ENCODE measurements at regions not wholly inside any gene's neighbourhood (a gene's known extent, or its start where the extent isn't known, plus 50 kb on each side); places are given as distances from the start of the nearest gene placed in this dataset.
A peak's percentile ranks its signal among the peaks of the same experiment; 100 is the strongest.

DNA sequence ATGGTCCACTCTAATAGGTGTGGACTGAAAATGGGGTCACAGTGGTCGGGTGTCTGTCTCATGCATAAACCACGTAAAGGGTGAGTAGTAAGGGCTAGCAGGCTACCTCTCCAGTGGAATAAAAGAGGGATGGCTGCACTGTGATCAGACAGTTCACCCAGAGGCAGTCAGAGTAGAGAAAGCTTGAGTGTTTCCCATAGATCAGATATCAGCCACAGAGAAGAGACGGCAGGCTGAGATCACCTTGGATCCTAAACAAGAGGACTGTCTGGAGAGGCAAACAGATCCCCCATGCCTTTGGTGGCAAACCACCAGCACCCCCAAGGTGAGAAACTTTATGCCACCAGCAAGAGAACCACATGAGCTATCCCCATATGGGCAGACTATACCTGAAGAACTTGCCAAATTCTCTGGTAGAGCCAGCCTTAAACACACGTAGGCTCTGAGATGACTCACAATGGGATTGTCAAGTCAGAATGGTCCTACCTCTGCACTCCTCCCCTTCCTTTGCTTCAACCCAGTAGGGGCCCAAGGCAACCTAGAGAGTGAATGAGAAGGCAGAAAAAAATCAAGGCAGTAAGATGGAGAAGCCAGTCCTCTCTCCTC, 205.2 kb upstream of the MAP3K1 start:
- peaks cover 27 to 35% (median 31%) of the 10 kb centered on the region in 10 experiments for H3K4me1 ChIP-seq
- no peaks in the 10 kb centered on the region for H4K20me1 ChIP-seq
- H3K27me3 ChIP-seq: no peaks in the 10 kb centered on the region

DNA sequence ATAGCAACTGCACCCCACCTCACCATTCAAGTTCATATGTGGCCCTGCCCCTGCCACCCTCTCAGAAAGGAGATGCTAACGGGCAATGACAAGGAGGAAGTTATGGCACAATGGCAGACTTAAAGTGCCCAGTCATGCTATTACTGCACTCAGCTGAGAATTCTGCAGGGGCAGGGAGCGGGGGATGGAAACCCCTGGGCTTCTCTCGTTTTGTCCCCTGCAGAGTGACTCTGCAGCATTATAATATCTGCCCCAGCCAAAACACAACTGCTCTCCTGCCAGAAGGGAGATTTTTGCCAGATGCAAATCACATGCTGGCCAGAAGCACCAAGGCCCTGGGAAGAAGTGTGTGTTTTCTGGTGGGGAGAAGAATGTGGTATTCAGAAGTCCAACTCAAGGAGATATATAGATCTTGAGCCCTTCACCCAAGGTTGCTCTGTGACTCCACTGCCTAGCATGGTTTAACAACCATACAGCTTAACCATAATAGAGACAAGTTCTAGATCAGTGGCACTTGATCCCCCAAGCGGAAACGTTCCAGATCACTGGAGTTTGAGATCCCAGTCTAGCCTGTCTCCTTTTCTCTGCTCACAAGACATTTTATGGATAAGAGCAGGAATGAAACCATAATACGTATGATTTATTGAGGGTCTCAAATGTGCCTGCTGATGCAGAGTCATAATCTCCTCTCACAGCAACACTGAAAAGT, 207.0 kb upstream of the MAP3K1 start:
- peak in 3 of 11 experiments; percentile 10 to 65 (median 33); a peak in 2 of 22 replicates for TF ChIP-seq Cebpa-rat (IDR thresholded peaks at IDR 0.05)
- Histone ChIP-seq H3K4me2 (peak overlapping the region; percentile 42 to 81 (median 63)), H3K27me3 (no peaks in the 10 kb centered on the region), H4K20me1 (no peaks in the 10 kb centered on the region), H3K4me1 (peaks cover 26 to 31% (median 29%) of the 10 kb centered on the region in 10 experiments), H3K36me3 (no peaks in the 10 kb centered on the region), H3K4me3 (no peak overlapping the region), H3K27ac (peak overlapping the region; percentile 12 to 85 (median 65); a peak in 19 of 22 replicates), H3K9me3 (replicated peaks in 1 of 11) (peaks cover 22 to 33% (median 25%) of the 10 kb centered on the region in 11 experiments), H3K9ac (peak overlapping the region in 7 of 11 experiments; percentile 17 to 59 (median 42); a peak in 11 of 22 replicates)

More for the DNA sequence above, 205.2 kb upstream of the MAP3K1 start:
- Histone ChIP-seq H3K9ac (no peak overlapping the region), H3K4me2 (no peak overlapping the region), H3K4me3 (no peak overlapping the region), H3K27ac (peak overlapping the region in 1 of 11 experiments; percentile 1; a peak in 1 of 22 replicates), H3K9me3 (replicated peaks in 1 of 11) (peaks cover 22 to 40% (median 27%) of the 10 kb centered on the region in 11 experiments), H3K36me3 (no peaks in the 10 kb centered on the region)
- no peak for TF ChIP-seq Cebpa-rat (IDR thresholded peaks at IDR 0.05)

DNA sequence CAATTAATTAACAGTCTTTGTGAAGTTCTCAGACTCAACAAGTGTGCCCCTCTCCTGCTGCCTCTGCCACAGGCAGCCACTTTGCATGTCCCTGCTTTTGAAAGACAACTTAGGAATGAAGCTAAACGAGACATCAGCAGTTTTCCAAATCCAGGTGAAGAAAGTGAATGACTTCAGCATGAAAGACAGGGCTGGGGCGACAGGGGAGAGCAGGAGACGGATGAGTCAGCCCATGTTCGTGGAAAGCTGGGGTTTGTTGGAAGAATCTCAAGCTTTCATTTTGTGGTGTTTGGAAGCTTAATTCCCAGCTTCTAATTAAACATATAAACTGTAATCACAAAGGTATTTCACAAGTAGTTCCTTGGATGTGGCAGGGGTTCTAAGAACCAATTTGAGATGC, 207.8 kb upstream of the MAP3K1 start:
- Histone ChIP-seq H3K4me1 (peaks cover 19 to 29% (median 23%) of the 10 kb centered on the region in 10 experiments), H4K20me1 (no peaks in the 10 kb centered on the region), H3K9me3 (replicated peaks in 1 of 11) (peaks cover 22 to 35% (median 27%) of the 10 kb centered on the region in 11 experiments), H3K27ac (peak overlapping the region in 10 of 11 experiments; percentile 21 to 85 (median 68); a peak in 18 of 22 replicates), H3K27me3 (no peaks in the 10 kb centered on the region), H3K9ac (peak overlapping the region in 6 of 11 experiments; percentile 4 to 59 (median 22); a peak in 7 of 22 replicates), H3K36me3 (no peaks in the 10 kb centered on the region), H3K4me2 (peak overlapping the region; percentile 42 to 81 (median 63); a peak in 20 of 22 replicates), H3K4me3 (no peak overlapping the region)
- TF ChIP-seq Cebpa-rat (IDR thresholded peaks at IDR 0.05): no peak

DNA sequence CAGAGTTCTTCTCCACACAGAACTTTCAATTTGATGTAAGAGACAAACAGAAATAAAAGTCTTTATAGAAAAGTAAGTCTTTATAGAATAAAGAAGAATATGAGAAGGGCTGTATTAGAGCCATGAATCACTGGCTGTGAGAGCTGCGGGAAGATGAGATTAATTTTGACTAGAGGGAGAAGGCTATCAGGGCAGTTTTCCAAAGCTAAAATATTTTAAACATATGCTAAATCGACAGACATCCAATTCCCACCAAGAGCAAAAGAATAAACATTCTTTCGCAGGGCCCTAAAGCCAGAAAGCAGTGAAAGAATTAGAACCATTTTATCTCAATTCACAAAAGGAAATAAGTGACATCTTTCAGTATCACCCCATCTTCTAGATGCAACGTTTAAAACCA, 208.3 kb upstream of the MAP3K1 start:
- Histone ChIP-seq H3K4me3 (no peak overlapping the region), H3K4me2 (peak overlapping the region in 3 of 11 experiments; percentile 61 to 81 (median 77); a peak in 5 of 22 replicates), H3K27ac (peak overlapping the region in 9 of 11 experiments; percentile 21 to 85 (median 72); a peak in 13 of 22 replicates), H3K9ac (no peak overlapping the region), H3K27me3 (no peaks in the 10 kb centered on the region), H4K20me1 (no peaks in the 10 kb centered on the region), H3K9me3 (replicated peaks in 1 of 11) (peaks cover 22 to 35% (median 25%) of the 10 kb centered on the region in 11 experiments), H3K36me3 (no peaks in the 10 kb centered on the region), H3K4me1 (peaks cover 16 to 31% (median 20%) of the 10 kb centered on the region in 10 experiments)
- no peak for TF ChIP-seq Cebpa-rat (IDR thresholded peaks at IDR 0.05)

DNA sequence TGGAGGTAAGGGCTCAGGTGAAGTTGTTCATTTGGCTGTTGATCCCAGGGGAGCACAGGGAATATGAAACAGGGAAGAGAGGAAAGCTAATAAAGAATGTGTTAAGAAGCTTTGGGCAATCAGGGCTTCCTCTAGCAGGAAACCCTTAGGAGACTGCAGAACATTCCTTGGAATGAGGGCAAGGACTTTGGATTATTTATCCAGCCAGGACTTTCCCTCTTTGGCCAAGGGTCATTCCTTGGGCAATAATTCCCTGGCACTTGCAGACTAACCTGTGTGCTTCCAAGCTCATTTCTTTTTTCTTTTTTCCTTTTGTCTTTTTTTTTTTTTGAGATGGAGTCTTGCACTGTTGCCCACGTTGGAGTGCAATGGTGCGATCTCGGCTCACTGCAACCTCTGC, 209.2 kb upstream of the MAP3K1 start:
- Histone ChIP-seq H3K9ac (no peak overlapping the region), H3K27me3 (no peaks in the 10 kb centered on the region), H4K20me1 (no peaks in the 10 kb centered on the region), H3K4me1 (peaks cover 16 to 40% (median 21%) of the 10 kb centered on the region in 10 experiments), H3K36me3 (no peaks in the 10 kb centered on the region), H3K4me3 (no peak overlapping the region), H3K4me2 (no peak overlapping the region), H3K9me3 (replicated peaks in 1 of 11) (peaks cover 14 to 26% (median 16%) of the 10 kb centered on the region in 11 experiments), H3K27ac (no peak overlapping the region)
- TF ChIP-seq Cebpa-rat (IDR thresholded peaks at IDR 0.05): no peak

DNA sequence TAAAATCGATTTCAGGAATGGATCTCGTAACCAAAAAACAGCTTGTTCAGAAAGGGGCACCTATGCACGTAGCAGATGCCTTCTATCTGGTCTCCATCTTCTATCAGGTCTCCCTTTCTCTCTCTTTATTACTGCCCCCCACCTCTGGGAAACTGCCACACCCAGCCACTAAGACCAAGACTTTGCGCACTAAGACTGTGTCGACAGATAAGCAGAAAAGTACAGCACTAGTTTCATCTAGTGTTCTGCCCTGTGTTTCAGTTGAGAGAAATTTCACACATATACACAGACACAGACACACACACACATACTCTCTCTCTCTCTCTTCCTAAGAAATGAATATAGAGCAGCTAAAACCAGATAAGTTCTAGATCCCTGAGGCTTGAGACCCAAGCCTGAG, 210.1 kb upstream of the MAP3K1 start:
- Histone ChIP-seq H3K4me1 (peaks cover 16 to 42% (median 21%) of the 10 kb centered on the region in 10 experiments), H3K27ac (peak overlapping the region in 1 of 11 experiments; percentile 29; a peak in 2 of 22 replicates), H3K36me3 (no peaks in the 10 kb centered on the region), H4K20me1 (no peaks in the 10 kb centered on the region), H3K27me3 (no peaks in the 10 kb centered on the region), H3K9ac (no peak overlapping the region), H3K9me3 (replicated peaks in 1 of 11) (peaks cover 4 to 16% (median 6%) of the 10 kb centered on the region in 11 experiments), H3K4me2 (no peak overlapping the region), H3K4me3 (no peak overlapping the region)
- TF ChIP-seq Cebpa-rat (IDR thresholded peaks at IDR 0.05): no peak

DNA sequence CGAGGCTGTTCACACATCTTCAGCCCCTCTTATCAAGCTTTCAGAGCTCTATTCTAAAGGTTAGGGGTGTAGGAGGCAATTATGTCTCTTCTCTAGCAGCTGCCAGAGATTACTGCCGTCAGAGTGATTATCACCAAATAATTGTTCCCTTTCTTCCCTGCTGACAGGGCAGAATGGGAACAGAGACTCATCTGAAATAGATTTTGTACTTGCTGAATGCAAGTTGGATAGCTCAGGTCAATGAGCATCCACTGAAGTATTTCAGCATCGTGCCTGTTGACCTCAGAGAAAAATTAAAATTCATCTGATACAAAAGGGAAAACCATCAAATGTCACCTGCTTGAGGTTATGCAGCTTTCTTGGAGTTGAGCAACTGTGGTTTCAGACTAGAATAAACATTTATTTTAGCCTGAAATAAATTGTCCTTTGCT, 213.7 kb upstream of the MAP3K1 start:
- Histone ChIP-seq H3K4me3 (no peak overlapping the region), H3K36me3 (no peaks in the 10 kb centered on the region), H3K27ac (no peak overlapping the region), H3K9ac (no peak overlapping the region), H3K4me2 (peak overlapping the region in 6 of 11 experiments; percentile 2 to 51 (median 22); a peak in 5 of 22 replicates), H3K4me1 (peaks cover 0 to 23% (median 9%) of the 10 kb centered on the region in 10 experiments; a peak in 11 of 20 replicates), H3K27me3 (no peaks in the 10 kb centered on the region), H3K9me3 (replicated peaks in 1 of 11) (peaks cover 0 to 24% (median 13%) of the 10 kb centered on the region in 11 experiments; a peak in 14 of 22 replicates), H4K20me1 (no peaks in the 10 kb centered on the region)
- TF ChIP-seq Cebpa-rat (IDR thresholded peaks at IDR 0.05): no peak

DNA sequence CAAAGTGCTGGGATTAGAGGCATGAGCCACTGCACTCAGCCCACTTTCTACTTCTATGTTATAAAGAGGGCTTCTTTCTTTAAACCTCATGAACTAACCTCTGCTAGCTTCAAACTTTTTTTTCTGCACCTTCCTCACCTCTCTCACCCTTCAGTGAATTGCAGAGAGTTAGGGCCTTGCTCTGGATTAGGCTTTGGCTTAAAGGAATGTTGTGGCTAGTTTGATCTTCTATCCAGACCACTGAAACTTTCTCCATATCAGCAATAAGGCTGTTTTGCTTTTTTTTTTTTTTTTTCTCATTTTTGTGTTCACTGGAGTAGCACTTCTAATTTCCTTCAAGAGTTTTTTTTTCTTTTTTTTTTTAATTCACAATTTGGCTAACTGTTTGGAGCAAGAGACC, 216.4 kb upstream of the MAP3K1 start:
- no peak for TF ChIP-seq Cebpa-rat (IDR thresholded peaks at IDR 0.05)
- Histone ChIP-seq H3K9ac (no peak overlapping the region), H3K27ac (no peak overlapping the region), H4K20me1 (no peaks in the 10 kb centered on the region), H3K4me2 (peak overlapping the region in 3 of 11 experiments; percentile 7 to 30 (median 25); a peak in 2 of 22 replicates), H3K4me3 (no peak overlapping the region), H3K27me3 (no peaks in the 10 kb centered on the region), H3K9me3 (replicated peaks in 1 of 11) (peaks cover 0 to 30% (median 13%) of the 10 kb centered on the region in 11 experiments; a peak in 14 of 22 replicates), H3K4me1 (peaks cover 8 to 34% (median 23%) of the 10 kb centered on the region in 10 experiments), H3K36me3 (no peaks in the 10 kb centered on the region)

DNA sequence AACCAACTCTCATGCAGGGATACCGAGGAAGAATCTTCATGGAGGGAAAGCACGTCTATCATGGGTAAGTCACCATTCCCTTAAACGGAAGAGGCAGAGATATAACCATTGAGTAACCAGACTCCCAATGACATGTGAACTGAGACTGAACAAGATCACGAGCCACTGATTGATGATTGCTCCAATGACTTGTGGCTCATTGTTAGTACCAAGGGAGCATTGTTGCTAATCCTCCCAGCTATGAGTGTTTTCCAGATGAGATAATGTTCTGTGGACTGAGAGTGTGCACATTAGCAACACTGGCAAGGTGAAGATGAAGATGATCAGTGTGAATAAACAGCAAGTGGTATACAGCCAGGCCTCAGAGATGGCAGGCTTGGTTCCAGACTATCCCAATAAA, 219.2 kb upstream of the MAP3K1 start:
- H3K27ac ChIP-seq: no peak overlapping the region
- H3K4me2 ChIP-seq: no peak overlapping the region
- H3K4me3 ChIP-seq: no peak overlapping the region
- peaks cover 17 to 45% (median 27%) of the 10 kb centered on the region in 10 experiments for H3K4me1 ChIP-seq
- H4K20me1 ChIP-seq: no peaks in the 10 kb centered on the region
- no peaks in the 10 kb centered on the region for H3K27me3 ChIP-seq
- no peak overlapping the region for H3K9ac ChIP-seq
- no peak for TF ChIP-seq Cebpa-rat (IDR thresholded peaks at IDR 0.05)
- H3K9me3 ChIP-seq (replicated peaks in 1 of 11): peaks cover 0 to 35% (median 13%) of the 10 kb centered on the region in 11 experiments; a peak in 14 of 22 replicates
- H3K36me3 ChIP-seq: no peaks in the 10 kb centered on the region
